CD14-positive monocyte (primary cell): ENCODE measurements at regions not wholly inside any gene's neighbourhood (a gene's known extent, or its start where the extent isn't known, plus 50 kb on each side); places are given as distances from the start of the nearest gene placed in this dataset.

Source experiments
- DNase-seq, 3 donors: peaks; one replicate each; pipeline ENCODE4 v3.0.0-alpha.2; 2011 to 2022
- H2AFZ ChIP-seq: 2 replicates; pipeline ENCODE4 v1.6.0; 2012; ENCODE audit warnings: mild to moderate bottlenecking, low read depth, low read length, inconsistent platforms; ENCODE audit not compliant: insufficient read depth, poor library complexity, severe bottlenecking
- H3K27ac ChIP-seq, 2 donors: 1 replicate in 1 of 2; 2 replicates in 1 of 2; pipeline ENCODE4 v1.5.1; 2012 to 2013; ENCODE audit warnings: low read length in 2 of 2, control low read depth in 1 of 2, inconsistent platforms in 1 of 2, low read depth in 1 of 2, mild to moderate bottlenecking in 1 of 2
- H3K27me3 ChIP-seq, 2 donors: one replicate each; pipeline versions ENCODE4 v1.6.0 to v1.6.1; 2011 to 2013; ENCODE audit warnings: low read length in 2 of 2; ENCODE audit not compliant: control insufficient read depth in 2 of 2, insufficient read depth in 2 of 2
- H3K36me3 ChIP-seq, 2 donors: replicated peaks in 1 of 2; 1 replicate in 1 of 2; 2 replicates in 1 of 2; pipeline versions ENCODE4 v1.5.1 to v1.6.1; 2012 to 2013; ENCODE audit warnings: low read length in 2 of 2, control low read depth in 1 of 2, inconsistent platforms in 1 of 2, mild to moderate bottlenecking in 1 of 2; ENCODE audit not compliant: insufficient read depth in 2 of 2, control insufficient read depth in 1 of 2
- H3K4me1 ChIP-seq, 2 donors: 1 replicate in 1 of 2; 2 replicates in 1 of 2; pipeline versions ENCODE4 v1.5.1 to v1.6.1; 2012 to 2013; ENCODE audit warnings: low read length in 2 of 2, control low read depth in 1 of 2, inconsistent platforms in 1 of 2, mild to moderate bottlenecking in 1 of 2, moderate library complexity in 1 of 2; ENCODE audit not compliant: insufficient read depth in 2 of 2, control insufficient read depth in 1 of 2
- H3K4me2 ChIP-seq: replicated peaks from 2 replicates; pipeline ENCODE3; 2012; ENCODE audit warnings: low read length, moderate library complexity, mild to moderate bottlenecking; ENCODE audit not compliant: poor library complexity, severe bottlenecking; ENCODE audit errors: extremely low read depth
- H3K4me3 ChIP-seq, 3 experiments: fragments of 200-600 bp in 1 of 3; sonication (generic) in 1 of 3; replicated peaks in 1 of 3; 1 replicate in 2 of 3; 2 replicates in 1 of 3; pipeline ENCODE4 v1.5.1; 2011 to 2013; ENCODE audit warnings: low read length in 3 of 3, mild to moderate bottlenecking in 3 of 3, control low read depth in 2 of 3, low read depth in 2 of 3, inconsistent platforms in 1 of 3, moderate library complexity in 1 of 3
- H3K79me2 ChIP-seq: 2 replicates; pipeline ENCODE4 v1.6.0; 2012; ENCODE audit warnings: mild to moderate bottlenecking, control low read depth, inconsistent platforms, low read length, moderate library complexity; ENCODE audit not compliant: insufficient read depth
- H3K9ac ChIP-seq: 2 replicates; pipeline ENCODE4 v1.6.0; 2017; ENCODE audit warnings: low read length, mild to moderate bottlenecking; ENCODE audit not compliant: insufficient read depth, poor library complexity, severe bottlenecking
- H3K9me3 ChIP-seq, 2 donors: replicated peaks in 1 of 2; 1 replicate in 1 of 2; 2 replicates in 1 of 2; pipeline versions ENCODE4 v1.5.1 to v1.6.1; 2012 to 2013; ENCODE audit warnings: low read length in 2 of 2, control low read depth in 1 of 2; ENCODE audit not compliant: control insufficient read depth in 1 of 2, insufficient read depth in 1 of 2
- H4K20me1 ChIP-seq: 2 replicates; pipeline ENCODE4 v1.6.0; 2012; ENCODE audit warnings: mild to moderate bottlenecking, low read length, control low read depth, moderate library complexity; ENCODE audit not compliant: insufficient read depth
- H3K27ac Mint-ChIP-seq, 7 donors: one replicate each; pipeline ENCODE4 v1.8.0; 2020; ENCODE audit warnings: mild to moderate bottlenecking in 7 of 7, mixed read lengths in 7 of 7, moderate library complexity in 6 of 7, inconsistent platforms in 2 of 7
- H3K27me3 Mint-ChIP-seq, 3 donors: one replicate each; pipeline ENCODE4 v1.8.0; 2021 to 2022; ENCODE audit warnings: low read depth in 3 of 3, mild to moderate bottlenecking in 3 of 3, mixed read lengths in 3 of 3, moderate library complexity in 3 of 3, inconsistent platforms in 1 of 3
- H3K36me3 Mint-ChIP-seq, 2 donors: one replicate each; pipeline ENCODE4 v1.8.0; 2020; ENCODE audit warnings: mixed read lengths in 2 of 2, inconsistent platforms in 1 of 2, mild to moderate bottlenecking in 1 of 2
- H3K4me1 Mint-ChIP-seq: one replicate; pipeline ENCODE4 v1.8.0; 2020; ENCODE audit warnings: mild to moderate bottlenecking, mixed read lengths
- H3K4me3 Mint-ChIP-seq, 2 donors: one replicate each; pipeline ENCODE4 v1.8.0; 2020; ENCODE audit warnings: mild to moderate bottlenecking in 2 of 2, mixed read lengths in 2 of 2, moderate library complexity in 1 of 2
- H3K9me3 Mint-ChIP-seq, 7 donors: one replicate each; pipeline ENCODE4 v1.8.0; 2020 to 2022; ENCODE audit warnings: mixed read lengths in 7 of 7, mild to moderate bottlenecking in 6 of 7, moderate library complexity in 6 of 7, inconsistent platforms in 2 of 7
- CTCF ChIP-seq: fragments of 200-600 bp; IDR thresholded peaks from one replicate; pipeline ENCODE4 v1.8.0; 2022; ENCODE audit warnings: antibody characterized with exemption, mild to moderate bottlenecking
- WGBS: methylation state at CpG from one replicate; pipeline ENCODE4 v1.1.5; 2013; ENCODE audit warnings: missing lambda C conversion rate; ENCODE audit not compliant: insufficient coverage; 5-methylcytosine and 5-hydroxymethylcytosine counted together
- intact Hi-C, 2 donors: fragments of 100-400 bp; cut with micrococcal nuclease; formaldehyde crosslinking; loops; one replicate each; pipeline versions ENCODE4 v1.15.0 to v1.15.1; 2023

GRCh38 chrX:35700121-35700520 is 98.0 kb upstream of the MAGEB16 start:
- Histone ChIP-seq H3K79me2 (no peaks in the 10 kb centered on the region), H3K4me1 (peaks cover 0 to 7% of the 10 kb centered on the region in 2 donors), H2AFZ (no peak overlapping the region), H3K4me2 (no peak overlapping the region), H3K9me3 (no peaks in the 10 kb centered on the region), H3K36me3 (no peaks in the 10 kb centered on the region), H3K4me3 (no peak overlapping the region), H3K9ac (no peak overlapping the region), H3K27me3 (no peaks in the 10 kb centered on the region), H4K20me1 (no peaks in the 10 kb centered on the region), H3K27ac (peak overlapping the region in 1 of 2 donors; percentile 17)
- no peak overlapping the region for H3K4me3 Mint-ChIP-seq
- H3K27me3 Mint-ChIP-seq = peaks cover 0 to 8% (median 0%) of the 10 kb centered on the region in 3 donors
- H3K27ac Mint-ChIP-seq = peak overlapping the region; percentile 46 to 78 (median 66)
- DNase-seq = no peak
- TF ChIP-seq CTCF = no peak
- H3K36me3 Mint-ChIP-seq = no peaks in the 10 kb centered on the region
- no CpG with 5 or more reads among the region's 1 CpG for WGBS
- intact Hi-C loops = no loop called here
- peaks cover 8% of the 10 kb centered on the region for H3K4me1 Mint-ChIP-seq
- H3K9me3 Mint-ChIP-seq = peaks cover 0 to 2% (median 0%) of the 10 kb centered on the region in 7 donors

GRCh38 chrX:35711281-35711680 is 86.9 kb upstream of the MAGEB16 start:
- no peak overlapping the region for H3K4me3 ChIP-seq
- H3K27me3 Mint-ChIP-seq = peaks cover 0 to 3% (median 2%) of the 10 kb centered on the region in 3 donors
- H4K20me1 ChIP-seq = no peaks in the 10 kb centered on the region
- H3K4me2 ChIP-seq = no peak overlapping the region
- H3K36me3 ChIP-seq = no peaks in the 10 kb centered on the region
- TF ChIP-seq CTCF = no peak
- intact Hi-C loops = no loop called here
- peaks cover 0 to 6% (median 0%) of the 10 kb centered on the region in 7 donors for H3K9me3 Mint-ChIP-seq
- H3K4me1 ChIP-seq = no peaks in the 10 kb centered on the region
- no peaks in the 10 kb centered on the region for H3K79me2 ChIP-seq
- no peak overlapping the region for H3K4me3 Mint-ChIP-seq
- no peaks in the 10 kb centered on the region for H3K36me3 Mint-ChIP-seq
- DNase-seq = no peak
- H3K27me3 ChIP-seq = no peaks in the 10 kb centered on the region
- no peaks in the 10 kb centered on the region for H3K4me1 Mint-ChIP-seq
- H3K27ac Mint-ChIP-seq = no peak overlapping the region
- H3K27ac ChIP-seq = no peak overlapping the region
- no peaks in the 10 kb centered on the region for H3K9me3 ChIP-seq
- no peak overlapping the region for H3K9ac ChIP-seq
- H2AFZ ChIP-seq = no peak overlapping the region
